Activated naive CD8-positive, alpha-beta T cell treated with anti-CD3 and anti-CD28 coated beads, Interleukin-2, amount 50 U/mL, for 24 hours (primary cell): ENCODE measurements at regions not wholly inside any gene's neighbourhood (a gene's known extent, or its start where the extent isn't known, plus 50 kb on each side); places are given as distances from the start of the nearest gene placed in this dataset.
"Not testable (repeated sequence)": the region's sequence is repeated elsewhere in the genome, so short reads cannot be mapped to it uniquely, and the experiment has no call there.

Experiments used
- ATAC-seq: fragments of 150-1000 bp; cut with Tn5 transposase; one replicate; pipeline ENCODE4 v1.10.0; 2021
- DNase-seq: peaks from one replicate; pipeline ENCODE4 v3.0.0; 2021
- H3K27ac Mint-ChIP-seq: one replicate; pipeline ENCODE4 v1.8.0; 2021; ENCODE audit warnings: mild to moderate bottlenecking, mixed read lengths
- H3K27me3 Mint-ChIP-seq: one replicate; pipeline ENCODE4 v1.8.0; 2021; ENCODE audit warnings: mixed read lengths
- H3K36me3 Mint-ChIP-seq: one replicate; pipeline ENCODE4 v1.8.0; 2021; ENCODE audit warnings: low read depth, mixed read lengths
- H3K4me1 Mint-ChIP-seq: one replicate; pipeline ENCODE4 v1.8.0; 2021; ENCODE audit warnings: mixed read lengths
- H3K4me3 Mint-ChIP-seq: one replicate; pipeline ENCODE4 v1.8.0; 2021; ENCODE audit warnings: mild to moderate bottlenecking, moderate library complexity, mixed read lengths
- H3K9me3 Mint-ChIP-seq: one replicate; pipeline ENCODE4 v1.8.0; 2021; ENCODE audit warnings: mixed read lengths

DNA sequence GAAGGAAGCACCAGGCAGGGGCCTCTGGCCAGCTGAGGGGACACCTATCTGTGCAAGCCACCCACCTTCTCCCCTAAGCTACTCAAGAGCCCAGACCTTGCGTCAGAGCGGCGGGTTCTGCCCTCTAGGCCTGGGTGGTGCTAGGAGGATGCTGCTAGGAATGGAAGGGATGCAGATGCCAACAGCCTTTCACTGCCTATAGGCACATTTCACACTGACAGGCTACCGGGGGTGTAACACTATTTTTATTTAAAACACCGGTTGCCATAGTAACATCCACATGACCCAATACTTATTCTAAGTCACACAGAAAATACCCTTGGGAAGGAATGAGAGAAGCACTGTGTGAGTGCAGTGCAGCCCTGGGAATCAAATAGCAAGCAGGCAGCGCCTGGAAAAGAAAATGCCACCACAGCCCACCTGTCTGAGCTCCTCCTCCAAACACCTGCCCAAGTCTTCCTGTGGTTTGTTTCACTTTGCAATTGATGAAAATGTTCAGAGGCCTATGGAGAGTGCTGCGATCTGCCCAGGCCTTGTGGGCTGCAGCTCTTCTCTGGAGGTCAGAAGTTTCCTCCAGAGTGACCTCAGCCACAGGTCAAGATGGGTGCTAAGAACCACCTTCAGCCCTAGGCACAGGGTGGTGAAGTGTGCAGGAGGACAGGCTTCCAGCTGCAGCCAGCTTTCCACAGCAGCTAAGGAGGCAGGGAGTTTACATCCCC is 113.5 kb upstream of the TOPAZ1 start:
- ATAC-seq (no peak), DNase-seq (no peak)
- H3K4me3 Mint-ChIP-seq: no peak overlapping the region
- no peak overlapping the region for H3K27ac Mint-ChIP-seq
- no peaks in the 10 kb centered on the region for H3K9me3 Mint-ChIP-seq
- H3K27me3 Mint-ChIP-seq: peaks cover 2% of the 10 kb centered on the region
- H3K4me1 Mint-ChIP-seq: peaks cover 2% of the 10 kb centered on the region
- H3K36me3 Mint-ChIP-seq: no peaks in the 10 kb centered on the region

DNA sequence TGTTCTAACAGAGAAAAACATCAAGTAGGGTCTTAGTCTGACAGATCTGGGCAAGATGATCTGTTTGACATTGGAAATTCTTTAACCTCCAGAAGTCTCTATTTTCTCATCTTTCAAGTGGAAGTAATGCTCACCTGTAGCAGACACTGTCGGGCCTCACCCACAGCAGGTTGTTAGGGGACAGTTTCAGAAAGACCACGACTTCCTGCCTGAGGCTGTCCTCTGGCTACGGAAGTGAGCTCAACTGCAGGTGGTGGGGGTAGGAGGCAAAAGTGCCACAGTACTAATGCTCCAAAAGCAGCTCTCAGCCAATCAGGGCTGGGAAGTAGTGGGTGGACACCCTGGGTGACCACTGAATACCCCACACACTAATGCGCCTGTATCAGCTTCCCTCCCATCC is 111.4 kb upstream of the TOPAZ1 start:
- peaks cover 6% of the 10 kb centered on the region for H3K27me3 Mint-ChIP-seq
- DNase-seq (no peak), ATAC-seq (no peak)
- H3K4me3 Mint-ChIP-seq: no peak overlapping the region
- H3K9me3 Mint-ChIP-seq: no peaks in the 10 kb centered on the region
- H3K27ac Mint-ChIP-seq: no peak overlapping the region
- H3K36me3 Mint-ChIP-seq: no peaks in the 10 kb centered on the region
- H3K4me1 Mint-ChIP-seq: peaks cover 2% of the 10 kb centered on the region

GRCh38 chr3:44132061-44132460 is 109.6 kb upstream of the TOPAZ1 start:
- peaks cover 2% of the 10 kb centered on the region for H3K4me1 Mint-ChIP-seq
- no peak for ATAC-seq
- H3K36me3 Mint-ChIP-seq: no peaks in the 10 kb centered on the region
- H3K27me3 Mint-ChIP-seq: peaks cover 5% of the 10 kb centered on the region
- no peak for DNase-seq
- no peaks in the 10 kb centered on the region for H3K9me3 Mint-ChIP-seq
- H3K27ac Mint-ChIP-seq: no peak overlapping the region
- H3K4me3 Mint-ChIP-seq: no peak overlapping the region

GRCh38 chr3:44132593-44132992 is 109.1 kb upstream of the TOPAZ1 start:
- Mint-ChIP-seq H3K4me3 (no peak overlapping the region), H3K36me3 (no peaks in the 10 kb centered on the region), H3K27ac (no peak overlapping the region), H3K27me3 (peaks cover 5% of the 10 kb centered on the region), H3K4me1 (peaks cover 2% of the 10 kb centered on the region), H3K9me3 (no peaks in the 10 kb centered on the region)
- ATAC-seq: no peak
- no peak for DNase-seq

- peaks cover 6% of the 10 kb centered on the region for H3K27me3 Mint-ChIP-seq
- no peaks in the 10 kb centered on the region for H3K36me3 Mint-ChIP-seq
- no peak overlapping the region for H3K4me3 Mint-ChIP-seq
- no peaks in the 10 kb centered on the region for H3K4me1 Mint-ChIP-seq
- H3K27ac Mint-ChIP-seq: no peak overlapping the region
- H3K9me3 Mint-ChIP-seq: no peaks in the 10 kb centered on the region
- ATAC-seq (no peak), DNase-seq (no peak)
Measured at GRCh38 chr3:44136421-44136820, 105.3 kb upstream of the TOPAZ1 start.

DNA sequence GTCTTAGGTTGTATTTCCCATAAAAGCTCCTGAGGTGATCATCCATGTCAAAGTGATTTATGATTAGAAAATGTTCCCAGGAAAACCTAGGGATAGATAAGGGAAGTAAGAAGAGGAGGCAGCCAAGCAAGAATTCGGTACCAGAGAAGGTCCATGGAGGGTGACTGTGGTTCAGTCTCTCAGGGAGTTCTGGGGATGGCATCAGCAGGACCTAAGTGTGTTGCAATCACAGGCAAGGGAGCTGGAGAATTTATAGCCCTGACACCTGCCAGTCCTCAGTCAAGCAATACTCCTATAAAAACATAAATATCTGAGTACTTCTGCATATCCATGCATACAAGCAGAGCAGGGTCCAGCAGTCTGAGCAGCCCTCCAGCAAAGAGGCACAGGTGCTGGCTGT is 95.6 kb upstream of the TOPAZ1 start:
- Mint-ChIP-seq H3K4me3 (no peak overlapping the region), H3K9me3 (no peaks in the 10 kb centered on the region), H3K4me1 (no peaks in the 10 kb centered on the region), H3K36me3 (no peaks in the 10 kb centered on the region), H3K27me3 (peaks cover 20% of the 10 kb centered on the region), H3K27ac (no peak overlapping the region)
- DNase-seq (no peak), ATAC-seq (no peak)

DNA sequence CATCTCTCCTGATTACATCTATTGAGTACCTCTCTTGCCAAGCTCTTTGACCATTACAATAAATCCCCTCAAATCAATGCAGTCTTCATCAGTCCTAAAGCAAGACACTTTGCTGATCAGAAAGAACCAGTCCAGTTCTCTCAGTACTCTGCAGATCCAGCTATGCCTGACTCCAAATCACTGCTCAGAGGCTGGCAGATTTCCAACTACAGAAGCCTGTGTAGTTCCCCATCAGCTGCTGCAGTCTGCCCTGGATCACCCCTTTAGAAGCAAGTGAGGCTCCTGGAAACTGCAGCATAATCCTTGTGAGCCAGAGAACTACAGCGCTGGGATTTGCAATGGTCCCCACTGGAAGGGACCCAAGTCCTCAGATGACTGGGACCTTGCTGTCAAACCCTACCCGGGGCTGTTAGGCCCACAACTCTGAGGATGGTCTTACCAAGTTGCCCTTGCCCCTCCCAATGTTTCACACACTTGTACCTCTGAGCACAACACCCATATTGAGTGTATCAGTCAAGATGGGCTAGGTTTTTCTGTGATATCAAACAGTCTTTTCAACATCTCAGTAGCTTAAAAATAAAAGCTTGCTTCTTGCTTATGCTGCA is 81.9 kb upstream of the TOPAZ1 start:
- Mint-ChIP-seq H3K27ac (no peak overlapping the region), H3K4me3 (no peak overlapping the region), H3K36me3 (no peaks in the 10 kb centered on the region), H3K27me3 (peaks cover 4% of the 10 kb centered on the region), H3K9me3 (no peaks in the 10 kb centered on the region), H3K4me1 (no peaks in the 10 kb centered on the region)
- no peak for DNase-seq
- no peak for ATAC-seq

GRCh38 chr3:44160818-44161217 is 80.9 kb upstream of the TOPAZ1 start:
- H3K4me3 Mint-ChIP-seq: no peak overlapping the region
- ATAC-seq: no peak

DNA sequence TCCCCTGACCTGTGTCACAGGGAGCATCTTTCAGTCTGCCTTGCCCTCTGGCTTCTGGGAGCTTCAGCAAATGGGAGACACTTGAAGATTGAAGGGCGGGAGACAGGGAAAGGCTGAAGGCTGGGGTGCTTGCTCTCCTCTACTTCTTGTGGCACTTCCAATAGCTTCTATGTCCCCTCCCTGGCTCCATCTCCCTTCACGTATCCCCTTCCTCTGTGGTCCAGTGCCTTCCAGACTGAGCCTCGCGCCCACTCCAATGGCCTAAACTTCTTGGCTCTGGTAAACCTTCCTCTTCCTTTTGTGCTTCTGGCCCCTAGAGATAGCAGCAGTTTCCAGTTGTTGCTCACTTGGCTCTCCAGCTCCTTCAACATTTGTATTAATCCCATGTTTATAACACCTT is 69.8 kb upstream of the TOPAZ1 start:
- no peaks in the 10 kb centered on the region for H3K9me3 Mint-ChIP-seq
- no peak for ATAC-seq
- no peak overlapping the region for H3K27ac Mint-ChIP-seq

More at GRCh38 chr3:44160818-44161217, 80.9 kb upstream of the TOPAZ1 start:
- no peaks in the 10 kb centered on the region for H3K4me1 Mint-ChIP-seq
- no peak overlapping the region for H3K27ac Mint-ChIP-seq
- H3K36me3 Mint-ChIP-seq: no peaks in the 10 kb centered on the region
- no peak for DNase-seq
- peaks cover 8% of the 10 kb centered on the region for H3K27me3 Mint-ChIP-seq
- H3K9me3 Mint-ChIP-seq: no peaks in the 10 kb centered on the region

DNA sequence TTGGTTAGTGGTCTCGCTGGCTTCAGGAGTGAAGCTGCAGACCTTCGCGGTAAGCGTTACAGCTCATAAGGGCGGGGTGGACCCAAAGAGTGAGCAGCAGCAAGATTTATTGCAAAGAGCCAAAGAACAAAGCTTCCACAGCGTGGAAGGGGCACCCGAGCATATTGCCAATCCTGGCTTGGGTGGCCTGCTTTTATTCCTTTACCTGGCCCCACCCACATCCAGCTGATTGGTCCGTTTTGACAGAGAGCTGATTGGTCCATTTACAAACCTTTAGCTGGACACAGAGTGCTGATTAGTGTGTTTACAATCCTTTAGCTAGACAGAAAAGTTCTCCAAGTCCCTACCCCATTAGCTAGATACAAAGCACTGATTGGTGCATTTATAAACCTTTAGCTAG is 69.0 kb upstream of the TOPAZ1 start:
- not testable (repeated sequence) for H3K27ac Mint-ChIP-seq, H3K36me3 Mint-ChIP-seq, H3K4me1 Mint-ChIP-seq, H3K4me3 Mint-ChIP-seq, ATAC-seq, H3K9me3 Mint-ChIP-seq, DNase-seq
- H3K27me3 Mint-ChIP-seq: peaks cover 19% of the 10 kb centered on the region

More for the DNA sequence above, 69.8 kb upstream of the TOPAZ1 start:
- H3K27me3 Mint-ChIP-seq: peaks cover 19% of the 10 kb centered on the region
- DNase-seq: no peak
- H3K4me3 Mint-ChIP-seq: no peak overlapping the region
- H3K4me1 Mint-ChIP-seq: no peaks in the 10 kb centered on the region
- H3K36me3 Mint-ChIP-seq: no peaks in the 10 kb centered on the region

DNA sequence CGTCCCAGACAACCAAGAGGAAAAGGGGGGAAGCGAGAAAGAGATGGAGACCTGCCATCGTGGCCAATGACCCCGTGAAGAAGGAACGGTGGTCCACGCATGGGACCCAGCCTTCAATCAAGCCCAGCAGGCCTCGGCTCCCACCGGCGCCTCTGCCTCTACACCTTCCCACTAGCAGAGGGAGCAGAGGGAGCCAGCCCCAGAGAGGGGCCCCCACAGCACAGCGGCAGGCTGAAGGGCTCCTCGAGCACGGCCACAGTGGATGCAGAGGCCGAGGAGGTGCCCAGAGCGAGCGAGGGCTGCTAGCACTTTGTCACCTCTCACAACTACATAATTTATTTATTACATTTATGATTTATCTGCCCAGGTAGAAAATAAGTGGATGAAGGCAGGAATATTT is 68.4 kb upstream of the TOPAZ1 start:
- H3K4me3 Mint-ChIP-seq: no peak overlapping the region
- DNase-seq: no peak
- H3K27ac Mint-ChIP-seq: no peak overlapping the region
- H3K9me3 Mint-ChIP-seq: no peaks in the 10 kb centered on the region
- peaks cover 19% of the 10 kb centered on the region for H3K27me3 Mint-ChIP-seq
- no peak for ATAC-seq
- no peaks in the 10 kb centered on the region for H3K4me1 Mint-ChIP-seq
- H3K36me3 Mint-ChIP-seq: no peaks in the 10 kb centered on the region

- H3K36me3 Mint-ChIP-seq: no peaks in the 10 kb centered on the region
- peaks cover 18% of the 10 kb centered on the region for H3K27me3 Mint-ChIP-seq
- no peak overlapping the region for H3K27ac Mint-ChIP-seq
- H3K9me3 Mint-ChIP-seq: no peaks in the 10 kb centered on the region
- no peak overlapping the region for H3K4me3 Mint-ChIP-seq
- DNase-seq: no peak
- no peak for ATAC-seq
- H3K4me1 Mint-ChIP-seq: no peaks in the 10 kb centered on the region
Measured at GRCh38 chr3:44175070-44175469, 66.6 kb upstream of the TOPAZ1 start.

- no peak overlapping the region for H3K27ac Mint-ChIP-seq
- DNase-seq (no peak), ATAC-seq (no peak)
- no peaks in the 10 kb centered on the region for H3K9me3 Mint-ChIP-seq
- H3K4me1 Mint-ChIP-seq: peaks cover 2% of the 10 kb centered on the region
- no peak overlapping the region for H3K4me3 Mint-ChIP-seq
- no peaks in the 10 kb centered on the region for H3K36me3 Mint-ChIP-seq
- H3K27me3 Mint-ChIP-seq: peaks cover 15% of the 10 kb centered on the region
Measured at GRCh38 chr3:44179246-44179645, 62.4 kb upstream of the TOPAZ1 start.

GRCh38 chr3:44184319-44184953 is 57.2 kb upstream of the TOPAZ1 start:
- Mint-ChIP-seq H3K27ac (no peak overlapping the region), H3K27me3 (peaks cover 18% of the 10 kb centered on the region), H3K4me3 (no peak overlapping the region), H3K9me3 (no peaks in the 10 kb centered on the region), H3K36me3 (no peaks in the 10 kb centered on the region), H3K4me1 (peaks cover 2% of the 10 kb centered on the region)
- DNase-seq (no peak), ATAC-seq (no peak)

DNA sequence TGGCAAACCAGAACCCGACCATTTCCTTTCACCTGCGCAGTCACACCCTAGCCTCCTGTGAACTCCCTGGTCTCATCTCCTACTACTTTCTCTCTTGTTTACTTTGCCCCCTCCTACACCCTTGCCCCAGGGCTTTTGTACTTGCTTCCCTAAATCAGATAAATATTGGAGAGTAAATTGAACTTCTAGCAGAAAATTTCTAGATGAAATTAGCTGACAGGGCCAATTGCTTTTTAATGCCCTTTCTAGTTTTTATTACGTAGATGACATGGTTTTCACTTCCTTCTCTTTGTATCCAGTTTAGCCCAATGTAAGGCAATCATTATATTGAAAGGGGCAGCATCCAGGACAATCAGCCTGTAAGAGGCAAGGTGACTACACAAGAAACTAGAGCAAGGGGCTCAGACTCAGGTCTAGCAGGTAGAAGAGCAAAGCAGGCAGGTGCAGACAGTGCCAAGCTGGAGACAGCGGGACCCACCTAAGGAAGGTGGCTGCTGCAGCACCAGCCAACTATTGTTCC is 56.2 kb upstream of the TOPAZ1 start:
- no peak overlapping the region for H3K27ac Mint-ChIP-seq
- ATAC-seq: no peak
- no peak overlapping the region for H3K4me3 Mint-ChIP-seq
- H3K4me1 Mint-ChIP-seq: peaks cover 2% of the 10 kb centered on the region
- H3K36me3 Mint-ChIP-seq: no peaks in the 10 kb centered on the region
- H3K27me3 Mint-ChIP-seq: peaks cover 18% of the 10 kb centered on the region
- H3K9me3 Mint-ChIP-seq: no peaks in the 10 kb centered on the region
- DNase-seq: no peak
